ES-I3 (cell line): ENCODE measurements at regions not wholly inside any gene's neighbourhood (a gene's known extent, or its start where the extent isn't known, plus 50 kb on each side); places are given as distances from the start of the nearest gene placed in this dataset.

Source experiments
- H3K36me3 ChIP-seq: 2 replicates; pipeline ENCODE4 v1.6.1; 2013; ENCODE audit warnings: mild to moderate bottlenecking, low read length, control low read depth, moderate library complexity; ENCODE audit not compliant: insufficient read depth
- H3K4me1 ChIP-seq: 2 replicates; pipeline ENCODE4 v1.6.1; 2013; ENCODE audit warnings: mild to moderate bottlenecking, control low read depth, low read length; ENCODE audit not compliant: insufficient read depth
- H3K9ac ChIP-seq: 2 replicates; pipeline ENCODE4 v1.6.1; 2013; ENCODE audit warnings: low read depth, mild to moderate bottlenecking, low read length, moderate library complexity
- H3K9me3 ChIP-seq: 2 replicates; pipeline ENCODE4 v1.6.1; 2013; ENCODE audit warnings: mild to moderate bottlenecking, low read length, moderate library complexity; ENCODE audit not compliant: control insufficient read depth, insufficient read depth

GRCh38 chr5:105529851-105530250 lies 1967.3 kb upstream of the NUDT12 start:
- H3K36me3 ChIP-seq, result no peaks in the 10 kb centered on the region; the same call in 1 of the 2 replicates
- H3K9ac ChIP-seq, result no peak overlapping the region
- H3K9me3 ChIP-seq, result 0 out of 2 replicates have a peak, but pooled peaks cover 3% of the 10 kb centered on the region
- H3K4me1 ChIP-seq, result no peaks in the 10 kb centered on the region

- Histone ChIP-seq H3K9ac (no peak overlapping the region), H3K9me3 (no peaks in the 10 kb centered on the region), H3K4me1 (no peaks in the 10 kb centered on the region), H3K36me3 (no peaks in the 10 kb centered on the region)
Measured at GRCh38 chr5:105508519-105508918, 1945.9 kb upstream of the NUDT12 start.

GRCh38 chr5:105506692-105507277 lies 1944.2 kb upstream of the NUDT12 start:
- H3K9ac ChIP-seq, result no peak overlapping the region
- H3K9me3 ChIP-seq, result no peaks in the 10 kb centered on the region
- H3K4me1 ChIP-seq, result no peaks in the 10 kb centered on the region
- no peaks in the 10 kb centered on the region for H3K36me3 ChIP-seq

GRCh38 chr5:105503950-105504349 lies 1941.4 kb upstream of the NUDT12 start:
- H3K4me1 ChIP-seq, result no peaks in the 10 kb centered on the region
- H3K36me3 ChIP-seq, result no peaks in the 10 kb centered on the region
- H3K9ac ChIP-seq, result no peak overlapping the region
- H3K9me3 ChIP-seq, result no peaks in the 10 kb centered on the region

- no peak overlapping the region for H3K9ac ChIP-seq
- no peaks in the 10 kb centered on the region for H3K36me3 ChIP-seq
- H3K9me3 ChIP-seq, result no peaks in the 10 kb centered on the region
- H3K4me1 ChIP-seq, result peaks cover 5% of the 10 kb centered on the region; the same call in 1 of the 2 replicates
Measured at GRCh38 chr5:105501315-105501714, 1938.7 kb upstream of the NUDT12 start.

GRCh38 chr5:105475401-105475800 lies 1912.8 kb upstream of the NUDT12 start:
- Histone ChIP-seq H3K9me3 (no peaks in the 10 kb centered on the region), H3K36me3 (no peaks in the 10 kb centered on the region), H3K9ac (no peak overlapping the region), H3K4me1 (no peaks in the 10 kb centered on the region)

- no peak overlapping the region for H3K9ac ChIP-seq
- H3K9me3 ChIP-seq, result peaks cover 4% of the 10 kb centered on the region; the same call in 1 of the 2 replicates
- H3K4me1 ChIP-seq, result no peaks in the 10 kb centered on the region
- H3K36me3 ChIP-seq, result no peaks in the 10 kb centered on the region
Measured at GRCh38 chr5:105462377-105462776, 1899.8 kb upstream of the NUDT12 start.

GRCh38 chr5:105460721-105461120 lies 1898.1 kb upstream of the NUDT12 start:
- Histone ChIP-seq H3K9ac (no peak overlapping the region), H3K4me1 (no peaks in the 10 kb centered on the region), H3K9me3 (peaks cover 4% of the 10 kb centered on the region; the same call in 1 of the 2 replicates), H3K36me3 (no peaks in the 10 kb centered on the region)

GRCh38 chr5:105453216-105453807 lies 1890.7 kb upstream of the NUDT12 start:
- no peak overlapping the region for H3K9ac ChIP-seq
- no peaks in the 10 kb centered on the region for H3K9me3 ChIP-seq
- no peaks in the 10 kb centered on the region for H3K4me1 ChIP-seq
- H3K36me3 ChIP-seq, result no peaks in the 10 kb centered on the region

GRCh38 chr5:105448271-105448670 lies 1885.7 kb upstream of the NUDT12 start:
- no peaks in the 10 kb centered on the region for H3K4me1 ChIP-seq
- H3K9ac ChIP-seq, result no peak overlapping the region
- H3K9me3 ChIP-seq, result no peaks in the 10 kb centered on the region
- no peaks in the 10 kb centered on the region for H3K36me3 ChIP-seq

- H3K36me3 ChIP-seq, result no peaks in the 10 kb centered on the region
- no peaks in the 10 kb centered on the region for H3K4me1 ChIP-seq
- H3K9me3 ChIP-seq, result no peaks in the 10 kb centered on the region
- no peak overlapping the region for H3K9ac ChIP-seq
Measured at GRCh38 chr5:105430516-105430915, 1867.9 kb upstream of the NUDT12 start.

GRCh38 chr5:105428451-105429380 lies 1866.1 kb upstream of the NUDT12 start:
- Histone ChIP-seq H3K9me3 (no peaks in the 10 kb centered on the region), H3K4me1 (no peaks in the 10 kb centered on the region), H3K9ac (no peak overlapping the region), H3K36me3 (no peaks in the 10 kb centered on the region)

GRCh38 chr5:105414067-105414466 lies 1851.5 kb upstream of the NUDT12 start:
- no peaks in the 10 kb centered on the region for H3K36me3 ChIP-seq
- H3K4me1 ChIP-seq, result no peaks in the 10 kb centered on the region
- H3K9ac ChIP-seq, result no peak overlapping the region
- no peaks in the 10 kb centered on the region for H3K9me3 ChIP-seq

GRCh38 chr5:105413406-105413990 lies 1850.9 kb upstream of the NUDT12 start:
- Histone ChIP-seq H3K36me3 (no peaks in the 10 kb centered on the region), H3K9me3 (no peaks in the 10 kb centered on the region), H3K9ac (no peak overlapping the region), H3K4me1 (no peaks in the 10 kb centered on the region)
